ENCODE measurements at regions not wholly inside any gene's neighbourhood (a gene's known extent, or its start where the extent isn't known, plus 50 kb on each side); places are given as distances from the start of the nearest gene placed in this dataset.

DNA sequence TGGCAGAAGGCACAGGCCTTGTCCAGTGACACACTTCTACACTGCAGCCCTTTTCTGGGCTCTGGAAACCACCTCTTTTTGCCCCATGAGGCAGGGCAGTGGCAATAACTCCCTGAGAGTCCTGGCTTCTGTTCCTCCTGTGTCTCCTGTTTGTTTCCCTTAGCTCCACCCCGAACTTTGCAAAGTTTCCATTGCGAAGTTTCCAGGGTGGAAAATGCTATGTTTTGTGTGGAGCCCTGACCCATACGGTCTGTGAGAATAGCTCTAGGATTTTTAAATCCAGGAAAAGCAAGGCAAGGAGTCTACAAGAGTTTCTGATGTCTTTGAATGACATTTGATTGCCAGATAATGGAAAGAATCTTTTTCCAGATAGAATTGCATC lies 92.2 kb upstream of the AKR1E2 start:
- H3K9me3 Mint-ChIP-seq: peaks cover 0 to 2% of the 10 kb centered on the region in 2 experiments; a peak in 3 of 5 replicates
- H4K91ac ChIP-seq (ENCODE audit: insufficient read length, low read depth, low read length): no peak overlapping the region

More for the DNA sequence above, 92.2 kb upstream of the AKR1E2 start:
- H2BK20ac ChIP-seq (ENCODE audit: low read depth, low read length, poor library complexity, severe bottlenecking): no peak overlapping the region
- TF ChIP-seq, protein P1, sequence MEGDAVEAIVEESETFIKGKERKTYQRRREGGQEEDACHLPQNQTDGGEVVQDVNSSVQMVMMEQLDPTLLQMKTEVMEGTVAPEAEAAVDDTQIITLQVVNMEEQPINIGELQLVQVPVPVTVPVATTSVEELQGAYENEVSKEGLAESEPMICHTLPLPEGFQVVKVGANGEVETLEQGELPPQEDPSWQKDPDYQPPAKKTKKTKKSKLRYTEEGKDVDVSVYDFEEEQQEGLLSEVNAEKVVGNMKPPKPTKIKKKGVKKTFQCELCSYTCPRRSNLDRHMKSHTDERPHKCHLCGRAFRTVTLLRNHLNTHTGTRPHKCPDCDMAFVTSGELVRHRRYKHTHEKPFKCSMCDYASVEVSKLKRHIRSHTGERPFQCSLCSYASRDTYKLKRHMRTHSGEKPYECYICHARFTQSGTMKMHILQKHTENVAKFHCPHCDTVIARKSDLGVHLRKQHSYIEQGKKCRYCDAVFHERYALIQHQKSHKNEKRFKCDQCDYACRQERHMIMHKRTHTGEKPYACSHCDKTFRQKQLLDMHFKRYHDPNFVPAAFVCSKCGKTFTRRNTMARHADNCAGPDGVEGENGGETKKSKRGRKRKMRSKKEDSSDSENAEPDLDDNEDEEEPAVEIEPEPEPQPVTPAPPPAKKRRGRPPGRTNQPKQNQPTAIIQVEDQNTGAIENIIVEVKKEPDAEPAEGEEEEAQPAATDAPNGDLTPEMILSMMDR (conservative IDR thresholded peaks at IDR 0.05): no peak
- H4K5ac ChIP-seq (ENCODE audit: insufficient read length, low read depth, low read length): no peak overlapping the region
- no peaks in the 10 kb centered on the region for H4K20me1 ChIP-seq (ENCODE audit: control insufficient read depth, insufficient read depth, insufficient read length)
- no peak overlapping the region for H2AK5ac ChIP-seq (ENCODE audit: insufficient read length, low read length)
- H2AFZ ChIP-seq (ENCODE audit: low read length): no peak overlapping the region
- no peak overlapping the region for H3K18ac ChIP-seq (ENCODE audit: insufficient read length, low read depth, low read length)
- no peak overlapping the region for H4K8ac ChIP-seq (replicated peaks; ENCODE audit: insufficient read length, low read depth, low read length)
- no peaks in the 10 kb centered on the region for H3K36me3 Mint-ChIP-seq (ENCODE audit: insufficient read depth in 1 of 3, low read depth in 3 of 3)
- H2BK15ac ChIP-seq (ENCODE audit: low read depth, low read length): no peak overlapping the region
- no peak overlapping the region for H3K23ac ChIP-seq (ENCODE audit: insufficient read length, low read depth, low read length)
- no peaks in the 10 kb centered on the region for H3K4me1 Mint-ChIP-seq
- no peak for DNase-seq
- H3K27me3 Mint-ChIP-seq (ENCODE audit: low read depth): no peaks in the 10 kb centered on the region
- H3K27ac ChIP-seq (ENCODE audit: insufficient read length, low read depth, low read length): no peak overlapping the region
- H2BK5ac ChIP-seq (ENCODE audit: insufficient read length, low read length): no peak overlapping the region
- no peak overlapping the region for H3K27ac Mint-ChIP-seq
- H3K4me1 ChIP-seq (ENCODE audit: insufficient read depth, low read length): no peaks in the 10 kb centered on the region
- H3K56ac ChIP-seq (ENCODE audit: insufficient read length, low read depth, low read length): no peak overlapping the region
- H3K4me2 ChIP-seq (ENCODE audit: insufficient read depth, insufficient read length, low read length): no peak overlapping the region
- H3K9ac ChIP-seq (ENCODE audit: extremely low read depth, insufficient read length, low read length): no peak overlapping the region
- peaks cover 2% of the 10 kb centered on the region; the same call in 1 of the 2 replicates for H3K79me2 ChIP-seq (ENCODE audit: insufficient read depth, low read length)
- H2BK120ac ChIP-seq (ENCODE audit: low read depth, low read length, poor library complexity, severe bottlenecking): no peak overlapping the region
- no peaks in the 10 kb centered on the region for H3K79me1 ChIP-seq (ENCODE audit: insufficient read depth, low read depth, low read length, poor library complexity, severe bottlenecking)
- no peak overlapping the region for H3K14ac ChIP-seq (ENCODE audit: insufficient read depth, low read length)
- no peak overlapping the region for H3K4me3 Mint-ChIP-seq
- H3K4ac ChIP-seq (ENCODE audit: low read depth, low read length): no peak overlapping the region
- no CpG with 5 or more reads among the region's 3 CpGs for WGBS (ENCODE audit: extremely low coverage, insufficient read length, low lambda C conversion rate)
- no peak overlapping the region for H3T11ph ChIP-seq (ENCODE audit: low read length)
- H2BK12ac ChIP-seq (ENCODE audit: insufficient read length, low read depth, low read length): no peak overlapping the region
- no peaks in the 10 kb centered on the region for H3K27me3 ChIP-seq (ENCODE audit: insufficient read depth, low read length)
- H3K23me2 ChIP-seq (ENCODE audit: insufficient read length, low read depth, low read length, poor library complexity, severe bottlenecking): no peaks in the 10 kb centered on the region
- no peaks in the 10 kb centered on the region for H3K9me3 ChIP-seq (ENCODE audit: control insufficient read depth, low read depth, low read length)
